Caco-2 (cell line): ENCODE measurements at regions not wholly inside any gene's neighbourhood (a gene's known extent, or its start where the extent isn't known, plus 50 kb on each side); places are given as distances from the start of the nearest gene placed in this dataset.
"Not testable (repeated sequence)": the region's sequence is repeated elsewhere in the genome, so short reads cannot be mapped to it uniquely, and the experiment has no call there.

Experiments
- BruUV-seq: library from RNA; stranded (reverse); fragments of 400-500 nt; replicated peaks from 2 replicates; lab custom pipeline; 2021; lab: Mats Ljungman, UMichigan
- CTCF ChIA-PET: fragments of 300-600 bp; sonication (Branson Sonifier 250); formaldehyde crosslinking; loops from one replicate; lab custom pipeline; 2022; ENCODE audit warnings: antibody characterized with exemption; lab: Charles Lee
- POLR2A ChIA-PET: fragments of 300-600 bp; sonication (Branson Sonifier 250); formaldehyde crosslinking; loops from one replicate; lab custom pipeline; 2022; ENCODE audit warnings: antibody characterized with exemption; lab: Charles Lee
- DNase-seq, 2 experiments: peaks; one replicate each; pipeline versions ENCODE4 v3.0.0 to v3.0.0-alpha.2; 2020 to 2022
- H3K27me3 ChIP-seq: replicated peaks from 2 replicates; pipeline ENCODE4 v1.6.0; 2011; ENCODE audit warnings: low read length; ENCODE audit not compliant: control insufficient read depth, insufficient read depth
- H3K36me3 ChIP-seq: 2 replicates; pipeline ENCODE4 v1.5.1; 2011; ENCODE audit warnings: low read length; ENCODE audit not compliant: control insufficient read depth, insufficient read depth
- H3K4me1 ChIP-seq: fragments of 250-450 bp; sonication (Bioruptor Pico); 2 replicates; pipeline ENCODE4 v1.5.1; 2020; ENCODE audit warnings: mild to moderate bottlenecking
- H3K4me3 ChIP-seq: 2 replicates; pipeline ENCODE4 v1.5.1; 2011; ENCODE audit warnings: low read depth, mild to moderate bottlenecking, control low read depth, low read length
- H3K9me3 ChIP-seq: fragments of 250-450 bp; sonication (Bioruptor Pico); 2 replicates; pipeline ENCODE4 v1.5.1; 2020; ENCODE audit warnings: mild to moderate bottlenecking, moderate library complexity
- H3K27ac Mint-ChIP-seq: one replicate; pipeline ENCODE4 v1.8.0; 2022; ENCODE audit warnings: mixed read lengths; ENCODE audit not compliant: unreplicated experiment
- H3K27me3 Mint-ChIP-seq: one replicate; pipeline ENCODE4 v1.8.0; 2022; ENCODE audit warnings: mixed read lengths; ENCODE audit not compliant: insufficient read depth, unreplicated experiment
- H3K36me3 Mint-ChIP-seq: one replicate; pipeline ENCODE4 v1.8.0; 2022; ENCODE audit warnings: mild to moderate bottlenecking, mixed read lengths; ENCODE audit not compliant: insufficient read depth, unreplicated experiment
- H3K4me1 Mint-ChIP-seq: one replicate; pipeline ENCODE4 v1.8.0; 2022; ENCODE audit warnings: low read depth, mixed read lengths; ENCODE audit not compliant: unreplicated experiment
- H3K4me3 Mint-ChIP-seq: one replicate; pipeline ENCODE4 v1.8.0; 2022; ENCODE audit warnings: mild to moderate bottlenecking, moderate library complexity, mixed read lengths; ENCODE audit not compliant: unreplicated experiment
- H3K9me3 Mint-ChIP-seq: one replicate; pipeline ENCODE4 v1.8.0; 2022; ENCODE audit warnings: mixed read lengths; ENCODE audit not compliant: unreplicated experiment
- intact Hi-C: fragments of 100-400 bp; cut with micrococcal nuclease; formaldehyde crosslinking; loops from one replicate; pipeline ENCODE4 v1.10.0; 2022; ENCODE audit not compliant: unreplicated experiment

DNA sequence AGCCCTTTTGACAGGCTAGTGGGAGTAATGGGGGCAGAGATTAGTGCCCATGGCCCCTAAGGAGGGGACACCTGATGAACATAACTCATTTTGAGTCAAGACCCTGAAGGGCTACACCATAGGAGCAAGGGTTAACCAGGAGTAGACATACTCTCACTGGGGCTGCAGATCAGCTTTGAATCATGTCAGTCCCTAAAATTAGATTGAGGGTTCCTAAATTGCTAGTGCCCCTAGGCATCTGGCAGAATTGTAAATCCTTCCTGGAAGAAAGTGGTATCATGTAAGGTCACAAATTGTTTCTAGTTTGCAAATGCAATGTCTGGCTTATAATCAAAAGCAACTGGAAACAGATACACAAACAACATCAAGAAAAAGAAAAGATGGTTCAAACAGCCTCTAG, 52.1 kb upstream of the LRRC37A2 start:
- POLR2A ChIA-PET, H3K36me3 Mint-ChIP-seq, H3K9me3 Mint-ChIP-seq, DNase-seq, H3K36me3 ChIP-seq, H3K27ac Mint-ChIP-seq, H3K9me3 ChIP-seq, CTCF ChIA-PET, H3K27me3 Mint-ChIP-seq, H3K4me1 ChIP-seq, H3K4me3 Mint-ChIP-seq, H3K4me3 ChIP-seq, intact Hi-C loops, H3K4me1 Mint-ChIP-seq, BruUV-seq, H3K27me3 ChIP-seq: not testable (repeated sequence)

DNA sequence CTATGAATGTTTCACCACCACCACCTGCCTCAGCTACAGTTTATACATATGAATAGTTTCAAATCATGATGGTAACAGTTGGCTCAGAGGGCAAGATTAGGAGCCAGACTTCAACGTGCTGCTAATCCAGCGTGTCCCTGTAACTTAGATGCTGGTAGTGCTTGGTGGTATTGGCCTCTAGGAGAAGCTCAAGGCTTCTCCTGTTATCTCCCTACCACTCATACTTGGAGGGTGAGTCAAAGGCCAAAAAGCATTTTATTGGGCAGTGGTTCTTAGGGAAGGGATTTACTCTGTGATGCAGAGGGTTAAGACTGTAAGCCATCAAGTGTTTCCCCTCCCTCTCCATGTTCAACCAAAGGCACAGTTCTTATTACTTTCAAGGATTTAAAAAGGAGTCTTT, 57.2 kb upstream of the LRRC37A2 start:
- H3K36me3 ChIP-seq, CTCF ChIA-PET, H3K9me3 Mint-ChIP-seq, H3K27me3 ChIP-seq, POLR2A ChIA-PET, H3K4me1 Mint-ChIP-seq, H3K27ac Mint-ChIP-seq, DNase-seq, BruUV-seq, H3K4me1 ChIP-seq, H3K36me3 Mint-ChIP-seq, H3K9me3 ChIP-seq, H3K27me3 Mint-ChIP-seq, intact Hi-C loops, H3K4me3 ChIP-seq, H3K4me3 Mint-ChIP-seq: not testable (repeated sequence)

DNA sequence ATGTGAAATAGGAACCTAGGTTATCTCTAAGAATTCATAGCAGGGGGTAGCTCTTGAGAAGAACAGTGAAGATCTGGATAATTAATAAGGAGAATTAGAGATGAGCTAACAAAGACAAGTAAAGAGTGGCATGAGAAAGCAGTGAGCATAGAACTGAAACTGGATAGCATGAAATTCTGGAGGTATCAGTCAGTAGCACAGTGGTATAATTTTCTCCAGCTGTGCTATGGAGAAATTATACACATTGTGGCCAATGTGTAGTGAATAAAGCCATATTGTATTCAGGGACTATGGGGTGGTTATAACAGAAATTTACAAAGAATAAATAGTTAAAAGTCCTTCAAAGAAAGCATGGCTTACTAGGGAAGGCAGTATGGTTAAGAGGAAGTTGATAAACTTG, 57.7 kb upstream of the LRRC37A2 start:
- H3K36me3 ChIP-seq, H3K4me1 Mint-ChIP-seq, H3K4me3 ChIP-seq, BruUV-seq, DNase-seq, POLR2A ChIA-PET, CTCF ChIA-PET, H3K27ac Mint-ChIP-seq, H3K36me3 Mint-ChIP-seq, H3K9me3 ChIP-seq, H3K27me3 ChIP-seq, H3K9me3 Mint-ChIP-seq, intact Hi-C loops, H3K4me3 Mint-ChIP-seq, H3K27me3 Mint-ChIP-seq, H3K4me1 ChIP-seq: not testable (repeated sequence)

DNA sequence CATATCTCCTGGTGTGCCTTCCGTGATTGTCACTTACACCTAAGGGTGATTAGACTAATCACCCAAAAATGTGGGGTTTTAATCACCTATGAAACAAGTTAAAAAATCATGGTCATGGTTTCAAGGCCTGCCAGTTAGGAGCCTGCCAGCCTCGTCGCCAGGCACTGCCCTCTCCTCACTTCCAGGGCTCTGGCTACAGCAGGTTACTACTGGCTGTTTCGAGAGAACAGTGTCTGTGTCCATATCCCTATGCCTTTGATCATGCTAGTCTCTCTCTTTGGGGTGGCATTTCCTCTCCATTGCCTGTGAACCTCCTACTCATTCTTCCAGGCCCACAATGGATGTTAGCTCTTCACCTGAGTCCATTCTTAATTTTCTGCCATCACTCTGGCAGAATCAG, 59.2 kb upstream of the LRRC37A2 start:
- BruUV-seq, H3K4me1 ChIP-seq, H3K27ac Mint-ChIP-seq, H3K4me1 Mint-ChIP-seq, POLR2A ChIA-PET, H3K9me3 ChIP-seq, H3K27me3 ChIP-seq, CTCF ChIA-PET, DNase-seq, H3K36me3 ChIP-seq, intact Hi-C loops, H3K4me3 Mint-ChIP-seq, H3K4me3 ChIP-seq, H3K27me3 Mint-ChIP-seq, H3K36me3 Mint-ChIP-seq, H3K9me3 Mint-ChIP-seq: not testable (repeated sequence)

DNA sequence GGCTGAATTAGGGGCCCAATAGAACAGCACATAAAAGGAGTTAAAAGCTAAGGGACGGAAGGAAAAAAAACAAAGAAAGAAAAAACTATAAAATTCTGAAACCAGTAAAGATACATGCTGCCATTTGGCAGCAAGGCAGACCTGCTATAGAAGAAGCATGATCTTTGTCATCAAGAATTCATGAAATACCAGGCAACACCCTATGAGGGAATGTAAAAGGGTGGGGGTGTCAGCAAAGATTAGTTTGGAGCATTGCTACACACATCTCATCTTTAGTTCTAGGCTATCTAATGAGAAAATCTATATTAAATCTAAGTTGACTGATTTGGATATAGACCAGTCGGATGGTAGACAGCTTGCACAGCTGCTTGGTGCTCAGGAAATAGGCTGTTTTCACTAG, 66.4 kb upstream of the LRRC37A2 start:
- H3K9me3 Mint-ChIP-seq, H3K36me3 Mint-ChIP-seq, POLR2A ChIA-PET, DNase-seq, CTCF ChIA-PET, H3K4me3 ChIP-seq, H3K27ac Mint-ChIP-seq, H3K4me1 Mint-ChIP-seq, intact Hi-C loops, H3K4me3 Mint-ChIP-seq, BruUV-seq, H3K27me3 Mint-ChIP-seq, H3K9me3 ChIP-seq, H3K4me1 ChIP-seq, H3K27me3 ChIP-seq, H3K36me3 ChIP-seq: not testable (repeated sequence)

DNA sequence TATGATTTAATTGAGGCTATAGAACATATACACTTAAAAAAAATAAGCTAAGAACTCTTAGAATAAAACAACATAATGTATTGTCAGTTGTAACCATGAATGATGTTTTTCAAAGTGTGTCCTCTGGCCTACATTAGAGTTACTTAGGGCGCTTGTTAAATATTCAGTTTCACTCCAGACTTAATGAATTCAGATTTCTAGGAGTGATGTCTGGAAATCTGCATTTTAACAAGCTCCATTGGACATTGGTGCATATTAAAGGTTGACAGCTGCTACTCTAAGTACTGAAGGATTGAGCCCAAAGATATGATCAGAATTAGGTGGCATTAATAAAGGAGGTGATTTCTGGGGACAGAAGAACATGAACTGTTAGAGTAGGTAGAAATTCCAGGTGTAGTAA, 66.9 kb upstream of the LRRC37A2 start:
- CTCF ChIA-PET, H3K9me3 Mint-ChIP-seq, H3K27me3 Mint-ChIP-seq, H3K9me3 ChIP-seq, H3K27me3 ChIP-seq, H3K4me3 ChIP-seq, H3K4me1 ChIP-seq, H3K36me3 ChIP-seq, H3K4me1 Mint-ChIP-seq, H3K4me3 Mint-ChIP-seq, POLR2A ChIA-PET, H3K27ac Mint-ChIP-seq, H3K36me3 Mint-ChIP-seq, DNase-seq, intact Hi-C loops: not testable (repeated sequence)
- BruUV-seq: TSS peak; percentile 100

DNA sequence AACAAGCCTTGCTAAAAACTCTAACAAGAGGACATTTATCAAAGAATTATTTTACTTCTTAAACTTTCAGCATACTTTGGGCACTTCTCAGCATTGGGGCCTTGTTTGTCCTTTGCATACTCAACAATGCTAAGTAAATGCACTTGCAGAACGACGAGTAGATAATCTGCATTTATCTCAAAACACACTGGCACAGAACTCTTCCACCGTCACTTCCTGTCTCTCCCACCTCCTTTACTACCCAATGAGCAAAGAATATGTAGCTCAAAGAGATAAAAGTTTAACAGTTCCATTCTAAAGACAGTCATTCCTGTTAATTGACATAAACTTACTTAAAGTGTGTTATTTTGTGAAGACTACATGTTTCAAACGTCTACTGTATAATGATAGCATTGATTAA, 70.1 kb upstream of the LRRC37A2 start:
- DNase-seq, H3K4me1 ChIP-seq, CTCF ChIA-PET, H3K27me3 Mint-ChIP-seq, H3K36me3 ChIP-seq, H3K27me3 ChIP-seq, BruUV-seq, H3K27ac Mint-ChIP-seq, H3K4me1 Mint-ChIP-seq, H3K4me3 ChIP-seq, POLR2A ChIA-PET, H3K4me3 Mint-ChIP-seq, H3K9me3 Mint-ChIP-seq, H3K9me3 ChIP-seq, intact Hi-C loops, H3K36me3 Mint-ChIP-seq: not testable (repeated sequence)
